ENCODE measurements at regions not wholly inside any gene's neighbourhood (a gene's known extent, or its start where the extent isn't known, plus 50 kb on each side); places are given as distances from the start of the nearest gene placed in this dataset.

DNA sequence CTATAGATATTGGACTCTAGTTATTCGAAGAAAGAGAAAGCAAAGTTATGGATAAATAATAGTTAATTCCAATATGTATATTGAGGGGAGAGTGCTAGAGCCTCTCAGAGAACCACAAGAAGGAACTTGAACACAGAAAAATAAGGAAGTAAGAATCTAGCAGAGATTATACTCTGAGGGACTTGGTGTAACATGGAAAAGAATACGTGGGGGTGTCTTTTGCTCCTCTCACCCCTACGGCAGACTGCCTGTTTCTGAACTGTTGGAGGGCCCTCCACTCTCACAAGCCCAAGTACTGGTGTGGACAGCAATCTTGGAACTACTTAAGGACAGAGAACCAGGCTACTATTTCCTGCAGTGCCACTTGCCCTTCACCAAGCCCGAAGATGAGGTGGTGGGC lies 1174.4 kb upstream of the PCDH10 start:
- TF ChIP-seq POLR2A (IDR thresholded peaks at IDR 0.05; ENCODE audit: extremely low read depth, insufficient read length) (no peak), MAX (IDR thresholded peaks at IDR 0.05; ENCODE audit: low read depth, low read length) (no peak), MYC (IDR thresholded peaks at IDR 0.05; ENCODE audit: low read depth, low read length) (no peak)
- TF ChIP-seq, protein P1, sequence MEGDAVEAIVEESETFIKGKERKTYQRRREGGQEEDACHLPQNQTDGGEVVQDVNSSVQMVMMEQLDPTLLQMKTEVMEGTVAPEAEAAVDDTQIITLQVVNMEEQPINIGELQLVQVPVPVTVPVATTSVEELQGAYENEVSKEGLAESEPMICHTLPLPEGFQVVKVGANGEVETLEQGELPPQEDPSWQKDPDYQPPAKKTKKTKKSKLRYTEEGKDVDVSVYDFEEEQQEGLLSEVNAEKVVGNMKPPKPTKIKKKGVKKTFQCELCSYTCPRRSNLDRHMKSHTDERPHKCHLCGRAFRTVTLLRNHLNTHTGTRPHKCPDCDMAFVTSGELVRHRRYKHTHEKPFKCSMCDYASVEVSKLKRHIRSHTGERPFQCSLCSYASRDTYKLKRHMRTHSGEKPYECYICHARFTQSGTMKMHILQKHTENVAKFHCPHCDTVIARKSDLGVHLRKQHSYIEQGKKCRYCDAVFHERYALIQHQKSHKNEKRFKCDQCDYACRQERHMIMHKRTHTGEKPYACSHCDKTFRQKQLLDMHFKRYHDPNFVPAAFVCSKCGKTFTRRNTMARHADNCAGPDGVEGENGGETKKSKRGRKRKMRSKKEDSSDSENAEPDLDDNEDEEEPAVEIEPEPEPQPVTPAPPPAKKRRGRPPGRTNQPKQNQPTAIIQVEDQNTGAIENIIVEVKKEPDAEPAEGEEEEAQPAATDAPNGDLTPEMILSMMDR (IDR thresholded peaks at IDR 0.05; ENCODE audit: low read depth, low read length), result no peak
